GM12878 (cell line): ENCODE measurements at regions not wholly inside any gene's neighbourhood (a gene's known extent, or its start where the extent isn't known, plus 50 kb on each side); places are given as distances from the start of the nearest gene placed in this dataset.
A peak's percentile ranks its signal among the peaks of the same experiment; 100 is the strongest.

Source experiments
- ATAC-seq: fragments of 200-7000 bp; cut with Tn5 transposase; 3 replicates; pipeline ENCODE4 v1.9.1; 2020; ENCODE audit warnings: mild to moderate bottlenecking, moderate library complexity
- BruUV-seq: library from RNA; stranded (reverse); fragments of 400-500 nt; replicated peaks from 2 replicates; lab custom pipeline; 2021; lab: Mats Ljungman, UMichigan
- CTCF ChIA-PET: fragments of 300-600 bp; sonication (Branson Sonifier 250); formaldehyde crosslinking; extraction: SDS; loops from one replicate; lab custom pipeline; 2021; ENCODE audit warnings: inconsistent platforms; lab: Yijun Ruan, JAX
- POLR2A ChIA-PET: fragments of 350-600 bp; formaldehyde crosslinking; extraction: SDS; loops from one replicate; lab custom pipeline; 2021; ENCODE audit warnings: inconsistent platforms; lab: Charles Lee
- RAD21 ChIA-PET: fragments of 300-600 bp; sonication (Branson Sonifier 250); formaldehyde crosslinking; loops from one replicate; lab custom pipeline; 2023; ENCODE audit warnings: antibody characterized with exemption; ENCODE audit not compliant: unreplicated experiment; lab: Charles Lee
- SMC1A ChIA-PET: fragments of 300-600 bp; sonication (Branson Sonifier 250); formaldehyde crosslinking; loops from one replicate; lab custom pipeline; 2023; ENCODE audit not compliant: unreplicated experiment, uncharacterized antibody; lab: Charles Lee
- DNase-seq: peaks from one replicate; pipeline ENCODE4 v3.0.0-alpha.2; 2011; ENCODE audit warnings: low read depth, low spot score
- FAIRE-seq: peaks from 3 replicates; lab custom pipeline; 2011; peaks lifted over from hg19 to GRCh38; lab: Jason Lieb, UNC
- H2AFZ ChIP-seq: 2 replicates; pipeline ENCODE4 v1.6.0; 2011; ENCODE audit warnings: low read depth, low read length, control low read depth; ENCODE audit not compliant: control insufficient read depth
- H3K27ac ChIP-seq: 2 replicates; pipeline ENCODE4 v1.5.1; 2011; ENCODE audit warnings: control low read depth; ENCODE audit not compliant: control insufficient read depth, insufficient read depth
- H3K27me3 ChIP-seq, 2 experiments: replicated peaks in 1 of 2; 2 replicates each; pipeline versions ENCODE4 v1.6.0 to v1.6.1; 2011; ENCODE audit warnings: low read length in 1 of 2; ENCODE audit not compliant: control insufficient read depth in 2 of 2, insufficient read depth in 2 of 2
- H3K36me3 ChIP-seq, 2 experiments: 2 replicates each; pipeline ENCODE4 v1.5.1; 2011; ENCODE audit warnings: low read length in 1 of 2; ENCODE audit not compliant: control insufficient read depth in 2 of 2, insufficient read depth in 2 of 2
- H3K4me1 ChIP-seq: 2 replicates; pipeline ENCODE4 v1.6.1; 2011; ENCODE audit warnings: mild to moderate bottlenecking, low read length, moderate library complexity, mixed read lengths; ENCODE audit not compliant: control insufficient read depth, insufficient read depth
- H3K4me2 ChIP-seq: 2 replicates; pipeline ENCODE4 v1.6.0; 2011; ENCODE audit warnings: control low read depth; ENCODE audit not compliant: control insufficient read depth, insufficient read depth
- H3K4me3 ChIP-seq: fragments of 200-600 bp; sonication (generic); 2 replicates; pipeline ENCODE4 v1.5.1; 2016
- H3K79me2 ChIP-seq: 2 replicates; pipeline ENCODE4 v1.6.0; 2011; ENCODE audit warnings: low read length; ENCODE audit not compliant: control insufficient read depth, insufficient read depth
- H3K9ac ChIP-seq: 2 replicates; pipeline ENCODE4 v1.8.0; 2011; ENCODE audit warnings: low read length, control low read depth, mixed read lengths; ENCODE audit not compliant: control insufficient read depth, insufficient read depth
- H3K9me3 ChIP-seq: replicated peaks from 3 replicates; pipeline ENCODE4 v1.5.1; 2011; ENCODE audit warnings: mild to moderate bottlenecking, low read length; ENCODE audit not compliant: control insufficient read depth, insufficient read depth
- H4K20me1 ChIP-seq: 2 replicates; pipeline ENCODE4 v1.6.0; 2011; ENCODE audit not compliant: control insufficient read depth, insufficient read depth
- ATF7 ChIP-seq: fragments of 450-650 bp; IDR thresholded peaks from 2 replicates; pipeline ENCODE4 v1.6.1; 2016; ENCODE audit warnings: low read depth, mild to moderate bottlenecking
- CEBPB ChIP-seq, 2 experiments: fragments of 150-350 bp in 1 of 2; IDR thresholded peaks; 2 replicates each; pipeline ENCODE4 v1.6.1; 2012 to 2014; ENCODE audit warnings: low read depth in 2 of 2, low read length in 2 of 2, borderline replicate concordance in 1 of 2, inconsistent platforms in 1 of 2
- CHD4 ChIP-seq: fragments of 200-600 bp; sonication (generic); IDR thresholded peaks from 2 replicates; pipeline ENCODE4 v1.6.1; 2016; ENCODE audit warnings: mild to moderate bottlenecking
- CREB1 ChIP-seq: IDR thresholded peaks from 2 replicates; pipeline ENCODE4 v1.6.1; 2012; ENCODE audit warnings: low read depth, mild to moderate bottlenecking, inconsistent platforms
- IKZF2 ChIP-seq, 2 experiments: fragments of 450-650 bp; IDR thresholded peaks; 2 replicates each; pipeline ENCODE4 v1.6.1; 2017; ENCODE audit warnings: mild to moderate bottlenecking in 2 of 2, moderate library complexity in 2 of 2
- MEF2B ChIP-seq: fragments of 450-650 bp; IDR thresholded peaks from 2 replicates; pipeline ENCODE4 v1.6.1; 2018; ENCODE audit warnings: mild to moderate bottlenecking, moderate library complexity; ENCODE audit not compliant: partially characterized antibody, poor library complexity, severe bottlenecking
- PML ChIP-seq: IDR thresholded peaks from 2 replicates; pipeline ENCODE4 v1.6.1; 2012; ENCODE audit warnings: low read length, inconsistent platforms
- RELB ChIP-seq: fragments of 450-650 bp; IDR thresholded peaks from 2 replicates; pipeline ENCODE4 v1.6.1; 2017; ENCODE audit warnings: low read depth, mild to moderate bottlenecking, moderate library complexity
- SP1 ChIP-seq: IDR thresholded peaks from one replicate; pipeline ENCODE4 v1.6.1; 2011; ENCODE audit warnings: low read depth, low read length
- WGBS: methylation state at CpG from one replicate; pipeline ENCODE4 v1.1.6; 2016; ENCODE audit warnings: low lambda C conversion rate; ENCODE audit not compliant: insufficient replicate concordance, insufficient coverage; ENCODE audit errors: missing lambda C conversion rate; 5-methylcytosine and 5-hydroxymethylcytosine counted together
- in situ Hi-C: fragments of 300-500 bp; cut with MboI; formaldehyde crosslinking; loops from 9 replicates; pipeline ENCODE4 v1.14.3; 2018; ENCODE audit warnings: mixed read lengths
- intact Hi-C: fragments of 100-400 bp; cut with micrococcal nuclease; formaldehyde crosslinking; loops from one replicate; pipeline ENCODE4 v1.14.2; 2022; ENCODE audit not compliant: unreplicated experiment

- no peak for FAIRE-seq
- SMC1A ChIA-PET: interaction anchor here (0.9 to 1.4 kb wide), 4 partner anchors 9 to 54 kb away, joined by 3 to 5 read pairs (median 4); no protein-coding TSS in a partner anchor
- Histone ChIP-seq H3K9ac (no peak overlapping the region), H3K4me1 (no peaks in the 10 kb centered on the region), H3K79me2 (no peaks in the 10 kb centered on the region), H3K27me3 (no peaks in the 10 kb centered on the region), H3K4me3 (no peak overlapping the region), H3K9me3 (no peaks in the 10 kb centered on the region; the same call in 2 of the 3 replicates), H2AFZ (no peak overlapping the region), H4K20me1 (no peaks in the 10 kb centered on the region), H3K27ac (no peak overlapping the region), H3K36me3 (no peaks in the 10 kb centered on the region), H3K4me2 (no peak overlapping the region)
- no peak for TF ChIP-seq CEBPB (IDR thresholded peaks at IDR 0.05; ENCODE audit: borderline replicate concordance in 1 of 2, low read depth in 2 of 2, low read length in 2 of 2)
- TF ChIP-seq ATF7: 0 out of 2 replicates have a peak, but pooled peaks have one; percentile 36
- peak; percentile 27 for TF ChIP-seq MEF2B
- TF ChIP-seq IKZF2 (IDR thresholded peaks at IDR 0.05): peak in 1 of 2 experiments; percentile 19; a peak in 1 of 4 replicates
- no peak for TF ChIP-seq CREB1
- TF ChIP-seq RELB: 0 out of 2 replicates have a peak, but pooled peaks have one; percentile 21
- no peak for TF ChIP-seq CHD4
- TF ChIP-seq PML: no peak
- no peak for TF ChIP-seq SP1
- in situ Hi-C loops: no loop called here
- intact Hi-C loops: no loop called here
- POLR2A ChIA-PET: no interaction called here
- 32% methylated on average over 6 of the region's 6 CpGs for WGBS
- peak; percentile 84 for ATAC-seq
- no TSS peak for BruUV-seq
- RAD21 ChIA-PET: interaction anchor here (0.9 to 1.5 kb wide), 4 partner anchors 33 to 82 kb away, joined by 3 to 5 read pairs (median 3); no protein-coding TSS in a partner anchor
- CTCF ChIA-PET: no interaction called here
- no peak for DNase-seq
These were observed 1798.9 kb downstream of the PCDH7 start for GRCh38 chr4:32519060-32519459.
